ENCODE measurements at regions not wholly inside any gene's neighbourhood (a gene's known extent, or its start where the extent isn't known, plus 50 kb on each side); places are given as distances from the start of the nearest gene placed in this dataset.

DNA sequence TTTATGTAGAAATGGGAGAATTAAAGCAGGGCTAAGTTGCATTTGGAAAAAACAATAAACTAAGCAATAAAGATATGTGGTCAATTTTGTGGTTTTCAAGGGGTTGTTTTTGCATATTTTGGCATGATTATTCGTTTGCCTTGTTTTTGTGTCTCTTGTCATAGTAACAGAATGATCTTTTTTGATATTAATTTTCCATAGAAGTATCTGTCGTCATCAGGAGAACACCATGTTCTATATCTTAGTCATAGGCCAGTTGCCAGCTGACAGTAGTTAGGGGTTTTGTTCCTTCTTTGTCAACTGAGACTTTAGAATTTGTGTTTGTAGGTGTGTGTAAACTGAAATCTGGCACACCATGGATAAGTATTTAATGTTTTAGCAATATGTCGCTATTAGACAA is 1354.8 kb downstream of the LRFN5 start:
- H3K27me3 ChIP-seq (ENCODE audit: control insufficient read depth, insufficient read depth, low read length), result no peaks in the 10 kb centered on the region
- intact Hi-C loops (cut with DNase I), result no loop called here
- TF ChIP-seq, protein P1, sequence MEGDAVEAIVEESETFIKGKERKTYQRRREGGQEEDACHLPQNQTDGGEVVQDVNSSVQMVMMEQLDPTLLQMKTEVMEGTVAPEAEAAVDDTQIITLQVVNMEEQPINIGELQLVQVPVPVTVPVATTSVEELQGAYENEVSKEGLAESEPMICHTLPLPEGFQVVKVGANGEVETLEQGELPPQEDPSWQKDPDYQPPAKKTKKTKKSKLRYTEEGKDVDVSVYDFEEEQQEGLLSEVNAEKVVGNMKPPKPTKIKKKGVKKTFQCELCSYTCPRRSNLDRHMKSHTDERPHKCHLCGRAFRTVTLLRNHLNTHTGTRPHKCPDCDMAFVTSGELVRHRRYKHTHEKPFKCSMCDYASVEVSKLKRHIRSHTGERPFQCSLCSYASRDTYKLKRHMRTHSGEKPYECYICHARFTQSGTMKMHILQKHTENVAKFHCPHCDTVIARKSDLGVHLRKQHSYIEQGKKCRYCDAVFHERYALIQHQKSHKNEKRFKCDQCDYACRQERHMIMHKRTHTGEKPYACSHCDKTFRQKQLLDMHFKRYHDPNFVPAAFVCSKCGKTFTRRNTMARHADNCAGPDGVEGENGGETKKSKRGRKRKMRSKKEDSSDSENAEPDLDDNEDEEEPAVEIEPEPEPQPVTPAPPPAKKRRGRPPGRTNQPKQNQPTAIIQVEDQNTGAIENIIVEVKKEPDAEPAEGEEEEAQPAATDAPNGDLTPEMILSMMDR (IDR thresholded peaks at IDR 0.05; ENCODE audit: borderline replicate concordance, extremely low read depth, insufficient read depth), result no peak
- no peak overlapping the region for H3K9ac ChIP-seq (ENCODE audit: low read length in 3 of 3)
- no peak for FAIRE-seq
- DNase-seq, result no peak
- no peaks in the 10 kb centered on the region for H3K9me3 ChIP-seq (ENCODE audit: control insufficient read depth in 2 of 3, insufficient read depth in 1 of 3, low read length in 3 of 3)
- H3K4me1 ChIP-seq (ENCODE audit: control insufficient read depth in 2 of 3, insufficient read depth in 2 of 3, low read depth in 1 of 3, low read length in 3 of 3), result no peaks in the 10 kb centered on the region
- no peaks in the 10 kb centered on the region for H3K36me3 ChIP-seq (ENCODE audit: control insufficient read depth in 2 of 3, insufficient read depth in 3 of 3, low read length in 3 of 3)
- H3K27ac ChIP-seq (ENCODE audit: low read depth in 2 of 2, low read length in 2 of 2), result no peak overlapping the region
- no peak overlapping the region for H3K4me3 ChIP-seq (ENCODE audit: low read length in 3 of 3)

DNA sequence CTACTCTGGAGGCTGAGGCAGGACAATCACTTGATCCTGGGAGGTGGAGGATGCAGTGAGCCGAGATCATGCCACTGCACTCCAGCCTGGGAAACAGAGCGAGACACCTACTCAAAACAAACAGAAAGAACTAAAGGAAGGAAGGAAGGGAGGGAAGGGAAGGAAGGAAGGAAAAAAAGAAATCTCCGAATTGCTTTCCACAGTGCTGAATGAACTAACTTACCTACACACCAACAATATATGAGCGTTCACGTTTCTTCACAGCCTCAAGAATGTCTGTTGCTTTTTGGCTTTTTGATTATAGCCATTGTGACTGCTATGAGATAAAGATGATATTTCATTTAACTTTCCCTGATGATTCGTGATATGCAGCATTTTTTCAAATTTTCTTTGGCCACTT is 1343.7 kb downstream of the LRFN5 start:
- Histone ChIP-seq H3K27me3 (ENCODE audit: control insufficient read depth, insufficient read depth, low read length) (no peaks in the 10 kb centered on the region), H3K36me3 (ENCODE audit: control insufficient read depth in 2 of 3, insufficient read depth in 3 of 3, low read length in 3 of 3) (no peaks in the 10 kb centered on the region), H3K27ac (ENCODE audit: low read depth in 2 of 2, low read length in 2 of 2) (no peak overlapping the region), H3K4me3 (ENCODE audit: low read length in 3 of 3) (no peak overlapping the region), H3K4me1 (ENCODE audit: control insufficient read depth in 2 of 3, insufficient read depth in 2 of 3, low read depth in 1 of 3, low read length in 3 of 3) (no peaks in the 10 kb centered on the region), H3K9ac (ENCODE audit: low read length in 3 of 3) (no peak overlapping the region), H3K9me3 (ENCODE audit: control insufficient read depth in 2 of 3, insufficient read depth in 1 of 3, low read length in 3 of 3) (no peaks in the 10 kb centered on the region)
- TF ChIP-seq, protein P1 (IDR thresholded peaks at IDR 0.05; ENCODE audit: borderline replicate concordance, extremely low read depth, insufficient read depth), result no peak
- DNase-seq (no peak), FAIRE-seq (no peak)
- intact Hi-C loops (cut with DNase I), result no loop called here

DNA sequence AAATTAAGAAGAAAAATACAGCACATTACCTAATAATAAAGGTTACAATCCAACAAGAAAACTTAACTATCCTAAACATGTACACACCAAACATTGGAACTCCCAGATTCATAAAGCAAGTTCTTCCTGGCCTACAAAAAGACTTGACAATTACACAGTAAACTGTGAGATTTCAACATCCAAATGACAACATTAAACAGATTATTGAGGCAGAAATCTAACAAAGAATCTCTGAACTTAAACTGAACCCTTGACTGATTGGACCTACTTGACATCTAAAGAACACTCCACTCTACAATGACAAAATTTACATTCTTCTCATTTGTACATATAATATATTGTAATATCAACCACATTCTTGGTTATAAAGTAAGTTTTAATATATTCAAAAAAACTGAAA is 1341.3 kb downstream of the LRFN5 start:
- H3K27ac ChIP-seq (ENCODE audit: low read depth in 2 of 2, low read length in 2 of 2), result no peak overlapping the region
- FAIRE-seq, result no peak
- TF ChIP-seq, protein P1 (IDR thresholded peaks at IDR 0.05; ENCODE audit: borderline replicate concordance, extremely low read depth, insufficient read depth), result no peak
- H3K36me3 ChIP-seq (ENCODE audit: control insufficient read depth in 2 of 3, insufficient read depth in 3 of 3, low read length in 3 of 3), result no peaks in the 10 kb centered on the region
- H3K27me3 ChIP-seq (ENCODE audit: control insufficient read depth, insufficient read depth, low read length), result no peaks in the 10 kb centered on the region
- H3K4me1 ChIP-seq (ENCODE audit: control insufficient read depth in 2 of 3, insufficient read depth in 2 of 3, low read depth in 1 of 3, low read length in 3 of 3), result no peaks in the 10 kb centered on the region
- H3K4me3 ChIP-seq (ENCODE audit: low read length in 3 of 3), result no peak overlapping the region
- intact Hi-C loops (cut with DNase I), result no loop called here
- no peak for DNase-seq
- H3K9ac ChIP-seq (ENCODE audit: low read length in 3 of 3), result no peak overlapping the region
- H3K9me3 ChIP-seq (ENCODE audit: control insufficient read depth in 2 of 3, insufficient read depth in 1 of 3, low read length in 3 of 3), result no peaks in the 10 kb centered on the region

DNA sequence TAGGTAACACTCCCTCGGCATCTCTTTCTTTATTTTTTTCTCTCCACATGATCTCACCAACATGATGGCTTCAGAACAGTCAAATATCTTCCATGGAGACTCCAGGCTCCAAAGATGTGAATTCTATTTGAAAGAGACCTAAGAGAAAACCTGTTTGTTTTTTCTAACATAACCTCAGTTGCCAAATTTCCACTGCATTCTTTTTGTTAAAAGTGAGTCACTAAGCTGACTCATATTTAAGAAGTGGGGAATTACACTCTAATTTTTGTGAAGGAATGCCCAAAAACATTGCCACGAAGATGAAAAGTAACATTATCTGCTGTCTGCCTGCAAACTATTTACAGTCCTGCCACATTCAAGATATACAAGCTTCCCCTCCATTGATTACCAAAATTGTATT is 1337.6 kb downstream of the LRFN5 start:
- FAIRE-seq (no peak), DNase-seq (no peak)
- Histone ChIP-seq H3K4me3 (ENCODE audit: low read length in 3 of 3) (no peak overlapping the region), H3K27me3 (ENCODE audit: control insufficient read depth, insufficient read depth, low read length) (no peaks in the 10 kb centered on the region), H3K9me3 (ENCODE audit: control insufficient read depth in 2 of 3, insufficient read depth in 1 of 3, low read length in 3 of 3) (no peaks in the 10 kb centered on the region), H3K27ac (ENCODE audit: low read depth in 2 of 2, low read length in 2 of 2) (no peak overlapping the region), H3K4me1 (ENCODE audit: control insufficient read depth in 2 of 3, insufficient read depth in 2 of 3, low read depth in 1 of 3, low read length in 3 of 3) (no peaks in the 10 kb centered on the region), H3K9ac (ENCODE audit: low read length in 3 of 3) (no peak overlapping the region), H3K36me3 (ENCODE audit: control insufficient read depth in 2 of 3, insufficient read depth in 3 of 3, low read length in 3 of 3) (no peaks in the 10 kb centered on the region)
- TF ChIP-seq, protein P1 (IDR thresholded peaks at IDR 0.05; ENCODE audit: borderline replicate concordance, extremely low read depth, insufficient read depth), result no peak
- intact Hi-C loops (cut with DNase I), result no loop called here

Data from kidney (tissue), 13 donors.